HepG2 (cell line): ENCODE measurements at regions not wholly inside any gene's neighbourhood (a gene's known extent, or its start where the extent isn't known, plus 50 kb on each side); places are given as distances from the start of the nearest gene placed in this dataset.

Source experiments
- ATAC-seq: fragments of 200-7000 bp; cut with Tn5 transposase; 3 replicates; pipeline ENCODE4 v1.9.1; 2020; ENCODE audit warnings: mild to moderate bottlenecking, moderate library complexity
- BruUV-seq: library from RNA; stranded (reverse); fragments of 400-500 nt; replicated peaks from 2 replicates; lab custom pipeline; 2021; lab: Mats Ljungman, UMichigan
- CTCF ChIA-PET: fragments of 300-600 bp; formaldehyde crosslinking; extraction: SDS; loops from one replicate; lab custom pipeline; 2021; ENCODE audit warnings: low total read pairs, inconsistent platforms, low intra/inter-chr PET ratio; lab: Yijun Ruan, JAX
- POLR2A ChIA-PET: fragments of 350-600 bp; sonication (Branson Sonifier 250); formaldehyde crosslinking; loops from one replicate; lab custom pipeline; 2020; ENCODE audit warnings: antibody characterized with exemption, inconsistent platforms; lab: Yijun Ruan, JAX
- DNase-seq: peaks from one replicate; pipeline ENCODE4 v3.0.0-alpha.2; 2015; ENCODE audit warnings: low spot score
- FAIRE-seq: peaks from 3 replicates; lab custom pipeline; 2011; peaks lifted over from hg19 to GRCh38; lab: Jason Lieb, UNC
- H2AFZ ChIP-seq: one replicate; pipeline ENCODE4 v1.6.1; 2011; ENCODE audit warnings: low read length, inconsistent platforms
- H3K27ac ChIP-seq: fragments of 300-600 bp; 3 replicates; pipeline ENCODE4 v1.8.0; 2011; ENCODE audit warnings: mixed run types, mild to moderate bottlenecking, mixed read lengths, low read length, inconsistent platforms; ENCODE audit not compliant: insufficient read depth; ENCODE audit errors: extremely low read length
- H3K27me3 ChIP-seq, 2 experiments: fragments of 200-600 bp in 1 of 2; 2 replicates in 1 of 2; 3 replicates in 1 of 2; pipeline versions ENCODE4 v1.6.0 to v1.8.0; 2011; ENCODE audit warnings: low read length in 2 of 2, mild to moderate bottlenecking in 2 of 2, moderate library complexity in 2 of 2, inconsistent platforms in 1 of 2; ENCODE audit not compliant: insufficient read depth in 2 of 2, control insufficient read depth in 1 of 2
- H3K36me3 ChIP-seq, 2 experiments: fragments of 200-600 bp in 1 of 2; replicated peaks in 1 of 2; 2 replicates in 1 of 2; 3 replicates in 1 of 2; pipeline versions ENCODE4 v1.5.1 to v1.8.0; 2011; ENCODE audit warnings: low read length in 2 of 2, inconsistent platforms in 1 of 2; ENCODE audit not compliant: insufficient read depth in 2 of 2, control insufficient read depth in 1 of 2
- H3K4me1 ChIP-seq: 2 replicates; pipeline ENCODE4 v1.5.1; 2012; ENCODE audit warnings: low read length, inconsistent platforms; ENCODE audit not compliant: insufficient read depth
- H3K4me2 ChIP-seq: 2 replicates; pipeline ENCODE4 v1.6.0; 2011; ENCODE audit warnings: low read depth, low read length, inconsistent platforms
- H3K4me3 ChIP-seq, 3 experiments: fragments of 200-600 bp in 1 of 3; sonication (generic), shearing (Covaris generic) in 1 of 3; replicated peaks in 1 of 3; 2 replicates each; pipeline ENCODE4 v1.5.1; 2011 to 2016; ENCODE audit warnings: low read length in 3 of 3, inconsistent platforms in 2 of 3, low read depth in 2 of 3, mild to moderate bottlenecking in 2 of 3, control low read depth in 1 of 3, mixed read lengths in 1 of 3; ENCODE audit not compliant: insufficient read depth in 1 of 3
- H3K79me2 ChIP-seq: one replicate; pipeline ENCODE4 v1.6.1; 2011; ENCODE audit warnings: low read length, inconsistent platforms; ENCODE audit not compliant: insufficient read depth
- H3K9ac ChIP-seq: 2 replicates; pipeline ENCODE4 v1.6.0; 2011; ENCODE audit warnings: mild to moderate bottlenecking, low read depth, low read length, inconsistent platforms; ENCODE audit not compliant: insufficient read depth
- H3K9me3 ChIP-seq: 2 replicates; pipeline ENCODE4 v1.5.1; 2012; ENCODE audit warnings: mild to moderate bottlenecking, low read length
- H4K20me1 ChIP-seq: 2 replicates; pipeline ENCODE4 v1.6.0; 2011; ENCODE audit warnings: inconsistent platforms, mild to moderate bottlenecking, low read length, moderate library complexity; ENCODE audit not compliant: insufficient read depth
- ARNT ChIP-seq: fragments of 450-650 bp; IDR thresholded peaks from 2 replicates; pipeline ENCODE4 v1.6.1; 2017
- BCL6 ChIP-seq: IDR thresholded peaks from 2 replicates; pipeline ENCODE4 v1.6.1; 2016; ENCODE audit warnings: missing genetic modification reagents, missing compliant biosample characterization
- GATA4 ChIP-seq: sonication (generic); IDR thresholded peaks from 2 replicates; pipeline ENCODE4 v1.6.1; 2016; ENCODE audit warnings: antibody characterized with exemption, low read depth, borderline replicate concordance
- HMGA1 ChIP-seq: sonication (generic); formaldehyde crosslinking; conservative IDR thresholded peaks from 2 replicates; pipeline ENCODE4 v1.4.0; 2020; ENCODE audit warnings: missing genetic modification reagents
- HNF4G ChIP-seq, 2 experiments: sonication (generic) in 1 of 2; formaldehyde crosslinking in 1 of 2; IDR thresholded peaks; 2 replicates each; pipeline versions ENCODE4 v1.4.0 to v1.6.1; 2011 to 2020; ENCODE audit warnings: borderline replicate concordance in 2 of 2, low read depth in 2 of 2, mild to moderate bottlenecking in 2 of 2, low read length in 1 of 2, missing genetic modification reagents in 1 of 2, moderate library complexity in 1 of 2
- IRF2 ChIP-seq: IDR thresholded peaks from 2 replicates; pipeline ENCODE4 v1.6.1; 2018; ENCODE audit warnings: missing genetic modification reagents, missing compliant biosample characterization
- MED13 ChIP-seq: sonication (generic); formaldehyde crosslinking; IDR thresholded peaks from 2 replicates; pipeline ENCODE4 v1.5.0; 2020; ENCODE audit warnings: missing genetic modification reagents
- POLR2A ChIP-seq, 2 experiments: IDR thresholded peaks; 2 replicates each; pipeline ENCODE4 v1.6.1; 2011; ENCODE audit warnings: low read depth in 2 of 2, low read length in 2 of 2, mild to moderate bottlenecking in 1 of 2, moderate library complexity in 1 of 2; ENCODE audit not compliant: insufficient read depth in 1 of 2
- REL ChIP-seq: sonication (generic); formaldehyde crosslinking; conservative IDR thresholded peaks from 2 replicates; pipeline ENCODE4 v1.8.0; 2022; ENCODE audit warnings: mild to moderate bottlenecking, missing genetic modification reagents, moderate library complexity
- RORA ChIP-seq: sonication (generic); formaldehyde crosslinking; IDR thresholded peaks from 2 replicates; pipeline ENCODE4 v1.5.0; 2020; ENCODE audit warnings: mild to moderate bottlenecking, missing genetic modification reagents, moderate library complexity
- SMC3 ChIP-seq: IDR thresholded peaks from 2 replicates; pipeline ENCODE4 v1.6.1; 2011; ENCODE audit warnings: low read length, improper control_type of control experiment
- ZBTB8A ChIP-seq: sonication (generic); formaldehyde crosslinking; IDR thresholded peaks from 2 replicates; pipeline ENCODE4 v1.4.0; 2020; ENCODE audit warnings: mild to moderate bottlenecking, low read depth, missing genetic modification reagents, borderline replicate concordance
- ZNF225 ChIP-seq: sonication (generic); formaldehyde crosslinking; IDR thresholded peaks from 2 replicates; pipeline ENCODE4 v1.4.0; 2020; ENCODE audit warnings: mild to moderate bottlenecking, missing genetic modification reagents
- ZNF354B ChIP-seq: sonication (generic); formaldehyde crosslinking; IDR thresholded peaks from 2 replicates; pipeline ENCODE4 v1.8.0; 2022; ENCODE audit warnings: mild to moderate bottlenecking, missing genetic modification reagents
- ZNF709 ChIP-seq: sonication (generic); formaldehyde crosslinking; IDR thresholded peaks from 2 replicates; pipeline ENCODE4 v1.5.0; 2020; ENCODE audit warnings: mild to moderate bottlenecking, missing genetic modification reagents
- WGBS: methylation state at CpG from one replicate; pipeline ENCODE4 v1.1.6; 2017; ENCODE audit warnings: low lambda C conversion rate; 5-methylcytosine and 5-hydroxymethylcytosine counted together
- in situ Hi-C: cut with HindIII; loops from 2 replicates; pipeline ENCODE4 v1.10.0; 2017; ENCODE audit warnings: low pct_unique_long_range_greater_than_20kb; ENCODE audit not compliant: extremely low pct_ligation_motif_present
- intact Hi-C: fragments of 100-400 bp; cut with micrococcal nuclease; formaldehyde crosslinking; loops from one replicate; pipeline ENCODE4 v1.10.0; 2022; ENCODE audit not compliant: unreplicated experiment
- TF ChIP-seq, protein P1 (sequence below): sonication (generic); formaldehyde crosslinking; IDR thresholded peaks from 2 replicates; pipeline ENCODE4 v1.8.0; 2022; ENCODE audit warnings: missing genetic modification reagents, mild to moderate bottlenecking, inconsistent platforms, borderline replicate concordance

DNA sequence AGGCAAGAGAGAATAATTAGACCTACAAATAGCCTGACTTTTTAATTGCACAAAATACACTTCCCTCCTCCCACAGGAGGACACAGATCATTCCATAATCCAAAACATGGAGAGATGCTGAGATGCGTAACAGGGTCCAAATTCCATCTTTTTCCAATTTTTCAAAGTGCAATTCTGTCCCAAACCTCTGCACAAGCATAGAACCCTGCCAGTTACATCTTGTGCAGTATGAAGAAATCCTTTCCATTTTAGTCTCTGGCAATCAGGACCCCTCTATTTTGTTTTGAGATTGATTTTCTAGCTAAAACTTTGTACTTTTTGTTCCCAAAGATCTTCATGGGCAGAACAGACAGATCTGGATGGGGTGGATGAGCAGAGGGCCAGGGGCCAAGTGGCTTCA is 209.2 kb downstream of the B3GLCT start:
- no peak for FAIRE-seq
- intact Hi-C loops = no loop called here
- in situ Hi-C loops = no loop called here

DNA sequence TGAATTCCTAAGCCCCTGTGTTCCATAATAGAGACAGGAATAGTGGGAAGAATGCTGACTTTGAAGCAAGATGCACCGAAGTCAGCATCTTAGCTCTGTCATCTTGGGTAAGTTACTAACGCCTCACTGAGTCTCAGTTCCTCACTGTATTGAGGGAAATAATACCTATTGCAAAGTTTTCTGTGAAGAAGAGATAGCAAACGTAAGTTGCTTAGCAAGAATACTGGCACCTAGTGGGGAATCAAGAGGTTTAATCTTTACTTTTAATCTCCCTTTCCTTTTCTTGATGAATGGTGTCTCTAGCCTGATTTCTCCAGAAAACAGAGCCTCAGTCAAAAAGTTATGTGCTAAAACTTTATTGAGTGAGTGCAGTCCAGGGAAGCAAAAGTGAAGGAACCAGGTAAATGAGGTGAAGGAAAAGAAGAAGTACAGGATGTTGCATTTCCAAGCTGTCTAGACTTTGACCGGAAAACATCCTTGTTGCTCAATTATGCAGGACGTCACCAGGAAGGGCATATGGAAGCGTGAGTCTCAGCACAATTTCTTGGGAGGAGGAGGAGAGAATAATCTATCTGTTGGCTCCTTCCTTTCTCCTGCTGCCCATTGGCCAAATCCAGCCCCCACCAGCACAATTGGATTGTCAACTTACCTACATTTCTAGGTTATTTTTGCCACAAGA is 210.0 kb downstream of the B3GLCT start:
- H4K20me1 ChIP-seq = no peaks in the 10 kb centered on the region
- no TSS peak for BruUV-seq
- no peak overlapping the region for H2AFZ ChIP-seq
- H3K4me2 ChIP-seq = no peak overlapping the region
- no peak for DNase-seq
- in situ Hi-C loops = no loop called here
- CTCF ChIA-PET = no interaction called here
- no peak overlapping the region for H3K9ac ChIP-seq
- no peaks in the 10 kb centered on the region for H3K36me3 ChIP-seq
- H3K27me3 ChIP-seq = peaks cover 0 to 3% of the 10 kb centered on the region in 2 experiments; a peak in 1 of 5 replicates
- intact Hi-C loops = no loop called here
- no peak for FAIRE-seq
- no peaks in the 10 kb centered on the region for H3K79me2 ChIP-seq
- POLR2A ChIA-PET = no interaction called here
- no peak for TF ChIP-seq GATA4
- TF ChIP-seq BCL6 (CRISPR knock-in tag) = no peak
- TF ChIP-seq ARNT = no peak
- no peak for TF ChIP-seq REL
- TF ChIP-seq, protein P1, sequence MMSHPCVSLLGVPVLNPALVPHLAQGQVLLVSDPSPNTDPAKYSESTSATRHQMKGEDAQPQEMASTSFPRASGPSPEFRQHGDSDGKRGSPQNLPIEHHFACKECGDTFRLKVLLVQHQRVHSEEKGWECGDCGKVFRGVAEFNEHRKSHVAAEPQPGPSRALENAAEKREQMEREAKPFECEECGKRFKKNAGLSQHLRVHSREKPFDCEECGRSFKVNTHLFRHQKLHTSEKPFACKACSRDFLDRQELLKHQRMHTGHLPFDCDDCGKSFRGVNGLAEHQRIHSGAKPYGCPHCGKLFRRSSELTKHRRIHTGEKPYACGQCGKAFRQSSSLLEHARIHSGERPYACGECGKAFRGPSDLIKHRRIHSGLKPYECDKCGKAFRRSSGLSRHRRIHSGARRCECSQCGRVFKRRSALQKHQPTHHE (CRISPR knock-in tag) = no peak
- TF ChIP-seq SMC3 = no peak
- TF ChIP-seq ZNF225 (CRISPR knock-in tag) = no peak
- TF ChIP-seq ZNF709 (CRISPR knock-in tag) = no peak
- TF ChIP-seq HNF4G (IDR thresholded peaks at IDR 0.05; ENCODE audit: borderline replicate concordance, low read depth, low read length) = no peak
- no peak for TF ChIP-seq HNF4G (CRISPR knock-in tag; IDR thresholded peaks at IDR 0.05; ENCODE audit: borderline replicate concordance, low read depth)
- no peak for TF ChIP-seq POLR2A (IDR thresholded peaks at IDR 0.05; ENCODE audit: insufficient read depth in 1 of 2, low read depth in 2 of 2, low read length in 2 of 2)
- no peak for TF ChIP-seq HMGA1 (CRISPR knock-in tag)
- TF ChIP-seq ZNF354B (CRISPR knock-in tag) = no peak
- no peaks in the 10 kb centered on the region for H3K4me1 ChIP-seq
- 21% methylated on average over 6 of the region's 6 CpGs for WGBS
- no peaks in the 10 kb centered on the region for H3K9me3 ChIP-seq
- no peak overlapping the region for H3K27ac ChIP-seq
- H3K4me3 ChIP-seq = no peak overlapping the region
- ATAC-seq = no peak

More for the DNA sequence above, 209.2 kb downstream of the B3GLCT start:
- H3K4me1 ChIP-seq = no peaks in the 10 kb centered on the region
- no peak overlapping the region for H3K27ac ChIP-seq
- DNase-seq = no peak
- H2AFZ ChIP-seq = no peak overlapping the region
- H3K27me3 ChIP-seq = peaks cover 0 to 3% of the 10 kb centered on the region in 2 experiments; a peak in 1 of 5 replicates
- H3K79me2 ChIP-seq = no peaks in the 10 kb centered on the region
- no peak overlapping the region for H3K4me2 ChIP-seq
- H4K20me1 ChIP-seq = no peaks in the 10 kb centered on the region
- TF ChIP-seq IRF2 (CRISPR knock-in tag) (no peak), MED13 (CRISPR knock-in tag) (no peak), ZBTB8A (CRISPR knock-in tag) (no peak), RORA (CRISPR knock-in tag) (no peak)
- no peaks in the 10 kb centered on the region for H3K36me3 ChIP-seq
- no peaks in the 10 kb centered on the region for H3K9me3 ChIP-seq
- ChIA-PET POLR2A (no interaction called here), CTCF (no interaction called here)
- no peak overlapping the region for H3K9ac ChIP-seq
- no peak for ATAC-seq
- H3K4me3 ChIP-seq = no peak overlapping the region
- BruUV-seq = no TSS peak
- WGBS = 35% methylated on average over 1 of the region's 1 CpG
